ENCODE measurements at regions not wholly inside any gene's neighbourhood (a gene's known extent, or its start where the extent isn't known, plus 50 kb on each side); places are given as distances from the start of the nearest gene placed in this dataset.
"Not testable (repeated sequence)": the region's sequence is repeated elsewhere in the genome, so short reads cannot be mapped to it uniquely, and the experiment has no call there.

GRCh38 chr16:21516705-21517040, 82.7 kb upstream of the METTL9 start:
- not testable (repeated sequence) for DNase-seq (ENCODE audit: low read depth)

GRCh38 chr16:21517263-21517662, 82.1 kb upstream of the METTL9 start:
- DNase-seq (ENCODE audit: low read depth) = not testable (repeated sequence)

- not testable (repeated sequence) for DNase-seq (ENCODE audit: low read depth)
Observed at GRCh38 chr16:21519361-21520133, 79.8 kb upstream of the METTL9 start.

GRCh38 chr16:21520134-21521047, 79.0 kb upstream of the METTL9 start:
- not testable (repeated sequence) for DNase-seq (ENCODE audit: low read depth)

- not testable (repeated sequence) for DNase-seq (ENCODE audit: low read depth)
Observed at GRCh38 chr16:21521048-21521389, 78.4 kb upstream of the METTL9 start.

GRCh38 chr16:21521390-21522143, 77.8 kb upstream of the METTL9 start:
- not testable (repeated sequence) for DNase-seq (ENCODE audit: low read depth)

GRCh38 chr16:21522846-21523245, 76.5 kb upstream of the METTL9 start:
- DNase-seq (ENCODE audit: low read depth) = not testable (repeated sequence)

GRCh38 chr16:21523411-21524067, 75.8 kb upstream of the METTL9 start:
- DNase-seq (ENCODE audit: low read depth) = no peak

- DNase-seq (ENCODE audit: low read depth) = no peak
Observed at GRCh38 chr16:21524068-21524751, 75.2 kb upstream of the METTL9 start.

GRCh38 chr16:21524752-21525028, 74.7 kb upstream of the METTL9 start:
- DNase-seq (ENCODE audit: low read depth) = not testable (repeated sequence)

GRCh38 chr16:21525029-21525895, 74.1 kb upstream of the METTL9 start:
- DNase-seq (ENCODE audit: low read depth) = not testable (repeated sequence)

- DNase-seq (ENCODE audit: low read depth) = not testable (repeated sequence)
Observed at GRCh38 chr16:21525956-21526922, 73.1 kb upstream of the METTL9 start.

GRCh38 chr16:21526923-21527807, 72.2 kb upstream of the METTL9 start:
- DNase-seq (ENCODE audit: low read depth) = no peak

GRCh38 chr16:21529060-21529658, 70.2 kb upstream of the METTL9 start:
- not testable (repeated sequence) for DNase-seq (ENCODE audit: low read depth)

- DNase-seq (ENCODE audit: low read depth) = not testable (repeated sequence)
Observed at GRCh38 chr16:21530729-21531383, 68.5 kb upstream of the METTL9 start.

- not testable (repeated sequence) for DNase-seq (ENCODE audit: low read depth)
Observed at GRCh38 chr16:21532996-21533395, 66.4 kb upstream of the METTL9 start.

GRCh38 chr16:21533474-21533873, 65.9 kb upstream of the METTL9 start:
- not testable (repeated sequence) for DNase-seq (ENCODE audit: low read depth)

Measured in non-pigmented ciliary epithelial cell (primary cell).